ENCODE measurements at regions not wholly inside any gene's neighbourhood (a gene's known extent, or its start where the extent isn't known, plus 50 kb on each side); places are given as distances from the start of the nearest gene placed in this dataset.

GRCh38 chr14:89056394-89056793, 231.9 kb downstream of the TTC8 start (continued):
- TF ChIP-seq PREB (CRISPR knock-in tag; IDR thresholded peaks at IDR 0.05; ENCODE audit: borderline replicate concordance) (no peak), ZNF232 (CRISPR knock-in tag; IDR thresholded peaks at IDR 0.05) (no peak), IRF1 (CRISPR knock-in tag; IDR thresholded peaks at IDR 0.05) (no peak), TEAD4 (CRISPR knock-in tag; IDR thresholded peaks at IDR 0.05) (no peak), EMX1 (CRISPR knock-in tag; IDR thresholded peaks at IDR 0.05) (no peak), ERG (CRISPR knock-in tag; IDR thresholded peaks at IDR 0.05) (no peak), FOXP4 (CRISPR knock-in tag; IDR thresholded peaks at IDR 0.05) (no peak), ZNF416 (CRISPR knock-in tag; IDR thresholded peaks at IDR 0.05) (no peak), ZNF396 (CRISPR knock-in tag; IDR thresholded peaks at IDR 0.05; ENCODE audit: borderline replicate concordance) (no peak)

DNA sequence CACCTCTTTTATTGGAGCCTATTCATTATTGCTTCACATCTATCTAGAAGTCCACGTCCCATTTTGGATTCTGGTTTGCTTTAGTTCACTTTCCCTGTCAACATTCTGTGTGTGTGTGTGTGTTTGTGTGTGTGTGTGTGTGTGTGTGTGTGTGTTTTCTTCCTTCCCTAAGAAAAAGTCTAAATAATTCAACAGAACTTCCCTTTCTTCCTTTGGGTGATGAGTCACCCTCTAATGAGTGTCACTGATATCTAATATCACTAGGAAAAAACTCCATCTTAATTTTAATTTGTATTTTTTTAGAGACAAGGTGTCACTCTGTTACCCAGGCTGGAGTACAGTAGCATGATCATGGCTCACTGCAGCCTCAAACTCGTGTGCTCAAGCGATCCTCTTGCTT, 234.2 kb downstream of the TTC8 start:
- POLR2A ChIA-PET: no interaction called here
- no peak for DNase-seq (ENCODE audit: low spot score)
- H3K36me3 Mint-ChIP-seq: no peaks in the 10 kb centered on the region
- H3K4me3 Mint-ChIP-seq: no peak overlapping the region
- H3K27me3 Mint-ChIP-seq (ENCODE audit: low read depth): peaks cover 27% of the 10 kb centered on the region
- H3K9me3 Mint-ChIP-seq: peaks cover 26% of the 10 kb centered on the region
- CTCF ChIA-PET: no interaction called here
- no peak for ATAC-seq
- no peaks in the 10 kb centered on the region for H3K4me1 Mint-ChIP-seq
- H3K27ac Mint-ChIP-seq: no peak overlapping the region
- TF ChIP-seq ARID4B (CRISPR knock-in tag; IDR thresholded peaks at IDR 0.05; ENCODE audit: borderline replicate concordance): no peak
- no peak for TF ChIP-seq PREB (CRISPR knock-in tag; IDR thresholded peaks at IDR 0.05; ENCODE audit: borderline replicate concordance)
- TF ChIP-seq GTF2I (CRISPR knock-in tag; conservative IDR thresholded peaks at IDR 0.05): no peak
- no peak for TF ChIP-seq AFF4 (CRISPR knock-in tag; IDR thresholded peaks at IDR 0.05; ENCODE audit: borderline replicate concordance)
- TF ChIP-seq KAT7 (CRISPR knock-in tag; IDR thresholded peaks at IDR 0.05; ENCODE audit: borderline replicate concordance): no peak
- TF ChIP-seq, protein P1, sequence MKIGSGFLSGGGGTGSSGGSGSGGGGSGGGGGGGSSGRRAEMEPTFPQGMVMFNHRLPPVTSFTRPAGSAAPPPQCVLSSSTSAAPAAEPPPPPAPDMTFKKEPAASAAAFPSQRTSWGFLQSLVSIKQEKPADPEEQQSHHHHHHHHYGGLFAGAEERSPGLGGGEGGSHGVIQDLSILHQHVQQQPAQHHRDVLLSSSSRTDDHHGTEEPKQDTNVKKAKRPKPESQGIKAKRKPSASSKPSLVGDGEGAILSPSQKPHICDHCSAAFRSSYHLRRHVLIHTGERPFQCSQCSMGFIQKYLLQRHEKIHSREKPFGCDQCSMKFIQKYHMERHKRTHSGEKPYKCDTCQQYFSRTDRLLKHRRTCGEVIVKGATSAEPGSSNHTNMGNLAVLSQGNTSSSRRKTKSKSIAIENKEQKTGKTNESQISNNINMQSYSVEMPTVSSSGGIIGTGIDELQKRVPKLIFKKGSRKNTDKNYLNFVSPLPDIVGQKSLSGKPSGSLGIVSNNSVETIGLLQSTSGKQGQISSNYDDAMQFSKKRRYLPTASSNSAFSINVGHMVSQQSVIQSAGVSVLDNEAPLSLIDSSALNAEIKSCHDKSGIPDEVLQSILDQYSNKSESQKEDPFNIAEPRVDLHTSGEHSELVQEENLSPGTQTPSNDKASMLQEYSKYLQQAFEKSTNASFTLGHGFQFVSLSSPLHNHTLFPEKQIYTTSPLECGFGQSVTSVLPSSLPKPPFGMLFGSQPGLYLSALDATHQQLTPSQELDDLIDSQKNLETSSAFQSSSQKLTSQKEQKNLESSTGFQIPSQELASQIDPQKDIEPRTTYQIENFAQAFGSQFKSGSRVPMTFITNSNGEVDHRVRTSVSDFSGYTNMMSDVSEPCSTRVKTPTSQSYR (CRISPR knock-in tag; IDR thresholded peaks at IDR 0.05): no peak
- TF ChIP-seq NFYB (CRISPR knock-in tag; conservative IDR thresholded peaks at IDR 0.05; ENCODE audit: low read depth): no peak
- no peak for TF ChIP-seq TEAD1 (CRISPR knock-in tag; IDR thresholded peaks at IDR 0.05)
- TF ChIP-seq IRF1 (CRISPR knock-in tag; IDR thresholded peaks at IDR 0.05): no peak
- no peak for TF ChIP-seq ZNF138 (CRISPR knock-in tag; conservative IDR thresholded peaks at IDR 0.05)
- TF ChIP-seq MYBL2 (CRISPR knock-in tag; IDR thresholded peaks at IDR 0.05): no peak
